Vagina (tissue), 2 donors: ENCODE measurements at regions not wholly inside any gene's neighbourhood (a gene's known extent, or its start where the extent isn't known, plus 50 kb on each side); places are given as distances from the start of the nearest gene placed in this dataset.

Experiments used
- CTCF ChIP-seq, 3 experiments: fragments of 450-650 bp in 2 of 3; fragments of 200-600 bp in 1 of 3; sonication (generic) in 1 of 3; IDR thresholded peaks; one replicate each; pipeline ENCODE4 v1.5.1; 2017 to 2019; ENCODE audit warnings: antibody characterized with exemption in 3 of 3, mild to moderate bottlenecking in 2 of 3, moderate library complexity in 2 of 3
- POLR2A ChIP-seq, 2 donors: fragments of 450-650 bp; IDR thresholded peaks; one replicate each; pipeline ENCODE4 v1.6.1; 2017; ENCODE audit warnings: antibody characterized with exemption in 2 of 2, mild to moderate bottlenecking in 2 of 2, moderate library complexity in 2 of 2

GRCh38 chr6:101058296-101058695, 177.2 kb upstream of the ASCC3 start:
- TF ChIP-seq POLR2A (IDR thresholded peaks at IDR 0.05) (no peak), CTCF (IDR thresholded peaks at IDR 0.05) (no peak)
